Fibroblast of skin of left biceps (primary cell): ENCODE measurements at regions not wholly inside any gene's neighbourhood (a gene's known extent, or its start where the extent isn't known, plus 50 kb on each side); places are given as distances from the start of the nearest gene placed in this dataset.

Source experiments
- DNase-seq, 2 experiments: peaks; one replicate each; pipeline ENCODE4 v3.0.0-alpha.2; 2013; ENCODE audit warnings: low read depth in 2 of 2

DNA sequence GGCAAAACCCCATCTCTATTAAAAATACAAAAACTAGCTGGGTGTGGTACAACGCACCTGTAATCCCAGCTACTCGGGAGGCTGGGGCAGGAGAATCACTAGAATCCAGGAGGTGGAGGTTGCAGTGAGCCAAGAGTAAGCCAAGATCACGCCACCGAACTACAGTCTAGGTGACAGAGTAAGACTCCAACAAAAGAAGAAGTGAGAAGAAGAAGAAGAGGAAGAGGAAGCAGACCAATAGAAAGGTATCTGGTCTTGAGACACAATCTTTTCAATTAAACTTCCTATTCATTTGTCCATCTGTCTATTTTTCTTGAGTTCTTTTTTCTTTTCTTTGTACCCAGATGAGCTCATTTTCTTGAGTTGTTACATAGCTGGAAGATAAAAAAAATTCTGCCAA, 55.7 kb upstream of the ACADM start:
- DNase-seq: no peak

DNA sequence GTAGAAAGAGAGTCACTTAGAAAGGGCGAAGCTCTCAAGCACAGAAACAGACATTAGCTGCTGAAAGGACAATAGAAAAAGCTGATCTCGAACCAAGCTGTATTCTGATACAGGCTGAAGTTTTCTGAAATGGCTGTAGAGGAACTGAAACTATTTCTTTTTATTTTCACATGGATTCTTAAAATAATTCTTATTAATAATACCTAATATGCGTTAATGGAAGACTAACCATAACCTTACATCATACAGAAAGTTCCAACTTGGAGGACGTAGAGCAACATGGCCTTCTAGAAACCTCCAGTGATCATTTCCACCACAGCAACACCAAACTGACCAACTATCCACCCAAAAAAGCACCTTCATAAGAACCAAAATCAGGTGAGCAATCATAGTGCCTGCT, 52.8 kb upstream of the ACADM start:
- DNase-seq: no peak

DNA sequence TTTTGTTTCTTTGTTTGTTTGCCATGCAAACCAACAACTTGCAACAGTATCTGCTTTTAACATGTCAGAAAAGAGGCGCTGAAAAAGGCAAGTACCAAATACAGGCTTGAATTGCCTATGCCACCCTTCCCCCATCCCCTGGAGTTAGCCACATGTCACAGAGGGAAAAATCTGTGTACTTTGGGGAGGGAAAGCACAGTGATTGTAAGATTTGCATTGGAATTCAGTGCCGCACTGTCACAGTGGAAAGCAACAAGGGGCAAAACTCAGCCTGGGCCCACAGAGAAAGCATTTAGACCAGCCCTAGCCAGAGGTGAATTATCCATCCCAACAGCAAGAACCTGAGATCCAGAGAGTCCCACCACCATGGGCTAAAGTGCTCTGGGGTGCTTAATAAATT, 52.4 kb upstream of the ACADM start:
- DNase-seq: no peak

DNA sequence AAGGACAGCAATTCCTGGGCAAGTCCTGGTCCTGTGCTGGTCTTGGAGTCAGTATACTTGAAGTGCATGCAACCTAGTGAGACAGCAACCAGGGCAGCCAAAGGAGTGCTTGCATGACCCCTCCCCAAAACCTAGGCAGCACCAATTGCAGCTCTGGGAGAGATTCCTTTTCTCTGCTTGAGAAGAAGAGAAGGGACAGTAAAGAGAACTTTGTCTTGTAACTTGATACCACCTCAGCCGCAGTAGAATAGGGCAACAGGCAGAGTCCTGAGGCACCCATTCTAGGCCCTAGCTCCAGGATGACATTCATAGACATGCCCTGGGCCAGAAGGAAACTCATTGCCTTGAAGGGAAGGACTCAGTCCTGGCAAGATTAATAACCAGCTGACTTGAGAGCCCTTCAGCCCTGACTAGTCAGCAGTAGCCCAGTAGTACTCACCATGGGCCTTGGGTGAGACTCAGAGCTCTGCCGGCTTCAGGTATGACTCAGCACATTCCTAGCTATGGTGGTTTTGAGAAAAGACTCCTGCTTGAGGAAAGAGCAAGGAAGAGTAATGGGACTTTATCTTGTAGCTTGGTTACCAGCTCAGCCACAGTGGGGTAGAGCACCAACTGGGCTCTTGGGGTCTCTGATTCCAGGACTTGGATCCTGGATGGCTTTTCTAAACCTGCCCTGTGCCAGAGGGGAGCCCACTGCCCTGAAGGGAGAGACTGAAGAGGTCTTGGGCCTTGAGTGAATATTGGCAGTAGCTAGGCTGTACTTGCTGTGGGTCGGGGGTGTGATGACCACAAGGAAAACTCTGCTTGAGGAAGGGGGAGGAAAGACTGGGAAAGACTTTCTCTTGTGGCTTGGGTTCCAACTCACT, 51.7 kb upstream of the ACADM start:
- peak; percentile 47 to 52 for DNase-seq

DNA sequence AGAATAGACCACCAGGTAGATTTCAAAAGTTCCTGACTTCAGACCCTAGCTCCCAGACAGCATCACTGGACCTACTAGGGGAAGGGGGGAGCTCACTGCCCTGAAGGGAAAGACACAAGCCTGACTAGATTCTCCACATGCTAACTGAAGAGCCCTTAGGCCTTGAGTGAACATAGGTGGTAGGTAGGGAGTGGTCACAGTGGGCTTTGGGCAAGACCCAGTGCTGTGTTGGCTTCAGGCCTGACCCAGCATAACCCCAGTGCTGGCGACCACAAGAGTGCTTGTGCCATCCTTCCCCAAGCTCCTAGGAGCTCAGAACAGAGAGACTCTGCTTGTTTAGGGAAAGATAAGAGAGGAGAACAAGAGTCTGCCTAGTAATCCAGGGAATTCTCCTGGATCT, 51.1 kb upstream of the ACADM start:
- no peak for DNase-seq

DNA sequence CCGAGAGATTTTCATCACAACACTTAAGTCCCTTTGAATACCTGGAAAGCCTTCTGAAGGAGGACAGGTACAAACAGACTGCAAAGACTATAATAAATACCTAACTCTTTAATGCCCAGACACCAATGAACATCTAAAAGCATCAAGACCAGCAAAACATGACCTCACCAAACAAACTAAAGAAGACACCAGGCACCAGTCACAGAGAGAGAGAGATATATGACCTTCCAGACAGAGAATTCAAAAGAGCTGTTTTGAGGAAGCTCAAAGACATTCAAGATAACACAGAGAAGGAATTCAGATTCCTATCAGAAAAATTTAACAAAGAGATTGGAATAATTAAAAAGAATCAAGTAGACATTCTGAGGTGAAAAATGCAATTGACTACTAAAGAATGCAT, 50.6 kb upstream of the ACADM start:
- DNase-seq: no peak
